ENCODE measurements at regions not wholly inside any gene's neighbourhood (a gene's known extent, or its start where the extent isn't known, plus 50 kb on each side); places are given as distances from the start of the nearest gene placed in this dataset.

DNA sequence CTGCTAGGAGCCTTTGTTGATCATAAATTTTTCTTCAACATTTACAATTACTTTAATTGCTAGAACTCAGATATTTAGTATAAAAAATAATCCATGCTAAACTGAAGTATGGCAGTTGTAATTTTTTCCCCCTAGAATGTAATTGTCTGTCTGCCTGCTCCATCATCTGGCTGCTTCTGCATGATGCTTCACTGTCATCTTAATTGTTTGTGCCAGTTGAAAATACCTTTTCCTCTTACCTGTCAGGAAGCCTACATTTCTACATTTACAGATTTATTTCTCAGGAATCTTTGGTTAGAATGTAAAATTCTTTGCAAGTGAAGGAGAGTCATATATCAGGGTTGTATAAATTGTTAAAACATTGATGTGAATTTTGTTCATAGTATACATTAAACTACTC lies 348.6 kb downstream of the GRXCR1 start:
- intact Hi-C loops (cut with DNase I) = no loop called here
- Histone ChIP-seq H3K4me1 (no peaks in the 10 kb centered on the region), H3K4me3 (replicated peaks in 1 of 3) (no peak overlapping the region), H3K27ac (no peak overlapping the region), H3K27me3 (no peaks in the 10 kb centered on the region), H3K36me3 (no peaks in the 10 kb centered on the region), H3K9me3 (no peaks in the 10 kb centered on the region)
- TF ChIP-seq, protein P1, sequence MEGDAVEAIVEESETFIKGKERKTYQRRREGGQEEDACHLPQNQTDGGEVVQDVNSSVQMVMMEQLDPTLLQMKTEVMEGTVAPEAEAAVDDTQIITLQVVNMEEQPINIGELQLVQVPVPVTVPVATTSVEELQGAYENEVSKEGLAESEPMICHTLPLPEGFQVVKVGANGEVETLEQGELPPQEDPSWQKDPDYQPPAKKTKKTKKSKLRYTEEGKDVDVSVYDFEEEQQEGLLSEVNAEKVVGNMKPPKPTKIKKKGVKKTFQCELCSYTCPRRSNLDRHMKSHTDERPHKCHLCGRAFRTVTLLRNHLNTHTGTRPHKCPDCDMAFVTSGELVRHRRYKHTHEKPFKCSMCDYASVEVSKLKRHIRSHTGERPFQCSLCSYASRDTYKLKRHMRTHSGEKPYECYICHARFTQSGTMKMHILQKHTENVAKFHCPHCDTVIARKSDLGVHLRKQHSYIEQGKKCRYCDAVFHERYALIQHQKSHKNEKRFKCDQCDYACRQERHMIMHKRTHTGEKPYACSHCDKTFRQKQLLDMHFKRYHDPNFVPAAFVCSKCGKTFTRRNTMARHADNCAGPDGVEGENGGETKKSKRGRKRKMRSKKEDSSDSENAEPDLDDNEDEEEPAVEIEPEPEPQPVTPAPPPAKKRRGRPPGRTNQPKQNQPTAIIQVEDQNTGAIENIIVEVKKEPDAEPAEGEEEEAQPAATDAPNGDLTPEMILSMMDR (IDR thresholded peaks at IDR 0.05) = no peak
- no peak for TF ChIP-seq POLR2A (IDR thresholded peaks at IDR 0.05)
- DNase-seq = no peak

DNA sequence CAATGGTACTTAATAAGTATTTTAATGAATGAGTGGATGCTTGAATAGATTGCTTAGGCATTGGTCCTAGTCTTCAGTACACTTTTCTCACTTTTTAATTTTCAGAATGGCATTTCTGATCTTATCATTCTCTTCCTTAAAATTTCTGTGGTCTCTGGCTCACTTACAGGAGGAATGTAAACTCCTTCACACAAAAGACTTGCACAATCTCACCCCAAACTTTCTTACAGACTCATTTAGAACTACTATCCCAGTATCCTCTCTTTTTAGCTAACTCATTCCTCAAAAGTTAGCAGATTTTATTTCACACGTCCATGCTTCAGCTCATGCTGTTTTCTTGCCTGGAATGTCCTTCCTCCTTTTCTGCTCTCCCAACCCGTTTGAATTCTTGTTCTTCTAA lies 350.1 kb downstream of the GRXCR1 start:
- intact Hi-C loops (cut with DNase I) = no loop called here

DNA sequence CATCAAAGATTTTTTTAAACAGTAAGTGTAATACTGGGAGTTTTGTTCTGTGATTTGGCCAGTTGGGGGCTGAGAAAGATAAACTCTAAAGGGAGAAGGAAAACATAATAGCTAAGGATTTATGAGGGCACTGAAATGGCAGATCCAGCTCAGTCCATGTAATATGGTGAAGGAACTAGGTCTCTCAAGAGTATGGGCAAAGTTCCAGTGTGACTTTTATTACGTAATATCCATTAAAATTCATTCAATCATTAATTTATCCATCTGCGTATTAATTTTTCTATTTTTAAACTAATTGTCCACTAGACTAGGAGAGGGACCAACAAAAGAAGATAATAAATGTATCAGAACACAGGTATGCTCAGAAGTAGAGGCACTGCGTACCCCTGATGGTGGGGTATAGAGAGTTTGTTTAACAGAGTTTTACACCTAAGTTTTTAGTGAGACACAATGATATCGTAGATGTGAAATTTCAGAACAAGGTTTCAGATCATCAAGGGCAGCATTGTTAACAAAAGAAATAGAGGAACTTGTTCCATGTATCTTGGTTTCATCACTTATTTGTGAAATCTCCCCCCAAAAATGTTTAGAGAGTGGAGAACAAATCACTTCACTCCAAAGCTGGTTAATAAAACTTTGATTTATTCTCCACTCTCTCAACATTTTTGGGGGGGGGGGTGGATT lies 351.1 kb downstream of the GRXCR1 start:
- no peaks in the 10 kb centered on the region for H3K4me1 ChIP-seq
- no peaks in the 10 kb centered on the region for H3K9me3 ChIP-seq
- 84 to 90% methylated on average over 4 of the region's 4 CpGs for WGBS, 2 donors
- no peak for TF ChIP-seq POLR2A (IDR thresholded peaks at IDR 0.05)
- TF ChIP-seq, protein P1 (IDR thresholded peaks at IDR 0.05) = no peak
- DNase-seq = no peak
- no peaks in the 10 kb centered on the region for H3K27me3 ChIP-seq
- H3K4me3 ChIP-seq (replicated peaks in 1 of 3) = no peak overlapping the region
- no peak overlapping the region for H3K27ac ChIP-seq
- no peaks in the 10 kb centered on the region for H3K36me3 ChIP-seq
- intact Hi-C loops (cut with DNase I) = no loop called here

More for the DNA sequence above, 350.1 kb downstream of the GRXCR1 start:
- H3K27ac ChIP-seq = no peak overlapping the region
- H3K36me3 ChIP-seq = no peaks in the 10 kb centered on the region
- H3K9me3 ChIP-seq = no peaks in the 10 kb centered on the region
- H3K27me3 ChIP-seq = no peaks in the 10 kb centered on the region
- 58 to 69% methylated on average over 2 of the region's 2 CpGs for WGBS, 2 donors
- no peak overlapping the region for H3K4me3 ChIP-seq (replicated peaks in 1 of 3)
- no peak for TF ChIP-seq POLR2A (IDR thresholded peaks at IDR 0.05)
- TF ChIP-seq, protein P1 (IDR thresholded peaks at IDR 0.05) = no peak
- DNase-seq = no peak
- H3K4me1 ChIP-seq = no peaks in the 10 kb centered on the region

DNA sequence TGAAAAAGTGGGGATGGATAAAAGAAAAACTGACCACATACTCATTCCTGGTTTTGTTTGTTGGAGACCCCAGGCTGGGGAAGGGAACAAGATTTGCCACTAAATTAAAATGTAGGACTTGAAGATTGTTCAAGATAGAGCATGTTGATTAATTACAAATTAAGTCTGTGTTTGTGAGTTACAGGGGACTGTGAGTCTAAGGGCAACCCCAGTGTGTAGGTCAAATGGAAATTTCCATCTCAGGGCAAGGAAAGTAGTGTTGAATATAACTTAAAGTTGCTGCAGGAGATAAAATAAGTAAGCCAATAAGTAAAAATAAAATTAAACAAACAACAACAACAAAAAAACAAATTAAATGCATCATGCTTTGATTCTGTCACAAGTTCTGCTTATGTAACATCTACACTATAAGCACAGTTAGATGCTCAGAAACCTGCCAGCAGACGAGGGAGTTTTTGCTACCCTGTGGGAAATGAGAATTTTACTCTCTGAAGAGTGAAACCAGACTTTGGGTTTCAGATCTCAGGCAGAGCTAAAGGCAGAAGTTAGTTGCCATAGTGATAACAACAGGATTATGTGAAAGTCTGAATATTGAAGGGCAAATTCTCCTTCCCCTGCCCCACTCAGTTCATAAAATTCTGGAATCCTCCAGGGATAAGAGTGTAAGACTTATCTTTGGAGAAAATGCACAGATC lies 352.3 kb downstream of the GRXCR1 start:
- Histone ChIP-seq H3K4me3 (replicated peaks in 1 of 3) (no peak overlapping the region), H3K9me3 (no peaks in the 10 kb centered on the region), H3K4me1 (no peaks in the 10 kb centered on the region), H3K36me3 (no peaks in the 10 kb centered on the region), H3K27me3 (no peaks in the 10 kb centered on the region), H3K27ac (no peak overlapping the region)
- TF ChIP-seq, protein P1 (IDR thresholded peaks at IDR 0.05) = no peak
- TF ChIP-seq POLR2A (IDR thresholded peaks at IDR 0.05) = no peak
- DNase-seq = no peak
- intact Hi-C loops (cut with DNase I) = no loop called here
- WGBS, 2 donors = 47 to 53% methylated on average over 1 of the region's 1 CpG

DNA sequence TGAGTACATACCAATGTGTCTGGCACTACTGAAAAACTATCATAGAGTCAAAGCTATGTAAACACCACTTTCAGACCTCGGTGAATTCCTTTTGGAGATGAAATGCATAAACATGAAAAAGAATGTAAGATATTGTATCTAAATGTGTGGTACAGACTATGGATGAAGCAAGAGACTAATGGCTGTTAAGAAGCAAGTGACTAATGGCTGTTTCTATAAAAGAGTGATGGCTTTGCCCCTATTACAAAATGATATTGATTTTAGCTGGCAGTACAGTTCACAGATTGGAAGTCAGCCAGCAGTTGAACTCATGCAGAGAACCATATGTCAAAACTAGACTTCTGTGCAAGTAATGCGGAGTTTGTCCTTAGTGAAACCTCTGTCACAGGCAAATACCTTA lies 359.3 kb downstream of the GRXCR1 start:
- TF ChIP-seq, protein P1 (IDR thresholded peaks at IDR 0.05) = no peak
- no peak for TF ChIP-seq POLR2A (IDR thresholded peaks at IDR 0.05)
- Histone ChIP-seq H3K4me3 (replicated peaks in 1 of 3) (no peak overlapping the region), H3K27me3 (no peaks in the 10 kb centered on the region), H3K4me1 (no peaks in the 10 kb centered on the region), H3K9me3 (no peaks in the 10 kb centered on the region), H3K36me3 (no peaks in the 10 kb centered on the region), H3K27ac (no peak overlapping the region)
- DNase-seq = no peak
- intact Hi-C loops (cut with DNase I) = no loop called here
- WGBS, 2 donors = 66 to 84% methylated on average over 2 of the region's 2 CpGs
